ENCODE measurements at regions not wholly inside any gene's neighbourhood (a gene's known extent, or its start where the extent isn't known, plus 50 kb on each side); places are given as distances from the start of the nearest gene placed in this dataset.

DNA sequence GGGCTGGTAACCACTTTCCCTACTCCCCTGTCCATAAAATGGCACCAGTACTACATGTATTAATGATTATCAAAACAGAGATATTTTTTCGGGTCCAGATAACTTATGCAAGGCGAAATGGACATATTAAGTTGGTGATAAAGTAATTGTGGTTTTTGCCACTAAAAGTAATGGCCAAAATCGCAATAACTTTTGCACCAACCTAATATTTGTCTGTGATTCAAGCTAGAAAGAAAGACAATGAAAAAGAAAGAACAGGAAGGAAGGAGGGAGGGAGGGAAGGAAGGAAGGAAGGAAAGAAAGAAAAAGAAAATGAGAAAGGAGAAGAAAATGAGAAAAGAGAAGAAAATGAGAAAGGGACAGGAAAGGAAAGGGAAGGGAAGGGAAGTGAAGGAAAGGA, 922.9 kb downstream of the TBC1D32 start:
- TF ChIP-seq, protein P1, sequence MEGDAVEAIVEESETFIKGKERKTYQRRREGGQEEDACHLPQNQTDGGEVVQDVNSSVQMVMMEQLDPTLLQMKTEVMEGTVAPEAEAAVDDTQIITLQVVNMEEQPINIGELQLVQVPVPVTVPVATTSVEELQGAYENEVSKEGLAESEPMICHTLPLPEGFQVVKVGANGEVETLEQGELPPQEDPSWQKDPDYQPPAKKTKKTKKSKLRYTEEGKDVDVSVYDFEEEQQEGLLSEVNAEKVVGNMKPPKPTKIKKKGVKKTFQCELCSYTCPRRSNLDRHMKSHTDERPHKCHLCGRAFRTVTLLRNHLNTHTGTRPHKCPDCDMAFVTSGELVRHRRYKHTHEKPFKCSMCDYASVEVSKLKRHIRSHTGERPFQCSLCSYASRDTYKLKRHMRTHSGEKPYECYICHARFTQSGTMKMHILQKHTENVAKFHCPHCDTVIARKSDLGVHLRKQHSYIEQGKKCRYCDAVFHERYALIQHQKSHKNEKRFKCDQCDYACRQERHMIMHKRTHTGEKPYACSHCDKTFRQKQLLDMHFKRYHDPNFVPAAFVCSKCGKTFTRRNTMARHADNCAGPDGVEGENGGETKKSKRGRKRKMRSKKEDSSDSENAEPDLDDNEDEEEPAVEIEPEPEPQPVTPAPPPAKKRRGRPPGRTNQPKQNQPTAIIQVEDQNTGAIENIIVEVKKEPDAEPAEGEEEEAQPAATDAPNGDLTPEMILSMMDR (IDR thresholded peaks at IDR 0.05): no peak
- TF ChIP-seq SIN3A (IDR thresholded peaks at IDR 0.05; ENCODE audit: borderline replicate concordance, insufficient read depth, low read depth, low read length): no peak
